Mammary epithelial cell (primary cell): ENCODE measurements at regions not wholly inside any gene's neighbourhood (a gene's known extent, or its start where the extent isn't known, plus 50 kb on each side); places are given as distances from the start of the nearest gene placed in this dataset.

Experiments used
- EZH2 ChIP-seq: IDR thresholded peaks from 2 replicates; pipeline ENCODE4 v1.6.1; 2012; ENCODE audit warnings: low read length, inconsistent platforms, borderline replicate concordance
- TF ChIP-seq, protein P1 (sequence below), 2 donors: IDR thresholded peaks in 1 of 2; conservative IDR thresholded peaks in 1 of 2; 2 replicates each; pipeline ENCODE4 v1.5.1; 2011 to 2012; ENCODE audit warnings: inconsistent platforms in 2 of 2, low read length in 2 of 2, mild to moderate bottlenecking in 2 of 2, control low read depth in 1 of 2, low read depth in 1 of 2; ENCODE audit not compliant: insufficient read depth in 1 of 2; ENCODE audit errors: extremely low read depth in 1 of 2

DNA sequence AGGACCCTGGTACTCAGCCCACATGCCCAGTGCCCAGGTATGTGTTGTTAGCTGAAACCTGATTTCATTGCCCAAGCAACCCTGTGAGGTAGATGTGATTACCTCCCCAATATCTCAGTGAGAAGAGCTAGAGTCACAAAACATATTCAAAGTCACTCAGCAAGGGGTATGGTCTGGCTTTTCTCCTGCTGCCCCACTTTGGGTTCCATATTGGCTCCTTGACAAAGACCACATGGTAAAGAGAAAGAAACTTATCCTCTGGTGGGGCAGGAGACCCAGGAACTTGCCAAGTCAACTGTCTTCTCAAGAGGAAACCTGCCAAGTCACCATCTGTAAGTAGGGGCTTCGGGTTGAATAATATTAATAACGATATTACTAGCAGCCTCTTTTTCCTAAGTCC lies 148.3 kb upstream of the LMCD1 start:
- no peak for TF ChIP-seq EZH2
- TF ChIP-seq, protein P1, sequence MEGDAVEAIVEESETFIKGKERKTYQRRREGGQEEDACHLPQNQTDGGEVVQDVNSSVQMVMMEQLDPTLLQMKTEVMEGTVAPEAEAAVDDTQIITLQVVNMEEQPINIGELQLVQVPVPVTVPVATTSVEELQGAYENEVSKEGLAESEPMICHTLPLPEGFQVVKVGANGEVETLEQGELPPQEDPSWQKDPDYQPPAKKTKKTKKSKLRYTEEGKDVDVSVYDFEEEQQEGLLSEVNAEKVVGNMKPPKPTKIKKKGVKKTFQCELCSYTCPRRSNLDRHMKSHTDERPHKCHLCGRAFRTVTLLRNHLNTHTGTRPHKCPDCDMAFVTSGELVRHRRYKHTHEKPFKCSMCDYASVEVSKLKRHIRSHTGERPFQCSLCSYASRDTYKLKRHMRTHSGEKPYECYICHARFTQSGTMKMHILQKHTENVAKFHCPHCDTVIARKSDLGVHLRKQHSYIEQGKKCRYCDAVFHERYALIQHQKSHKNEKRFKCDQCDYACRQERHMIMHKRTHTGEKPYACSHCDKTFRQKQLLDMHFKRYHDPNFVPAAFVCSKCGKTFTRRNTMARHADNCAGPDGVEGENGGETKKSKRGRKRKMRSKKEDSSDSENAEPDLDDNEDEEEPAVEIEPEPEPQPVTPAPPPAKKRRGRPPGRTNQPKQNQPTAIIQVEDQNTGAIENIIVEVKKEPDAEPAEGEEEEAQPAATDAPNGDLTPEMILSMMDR (conservative IDR thresholded peaks at IDR 0.05 in 1 of 2, IDR thresholded peaks at IDR 0.05 in 1 of 2; ENCODE audit: extremely low read depth in 1 of 2, insufficient read depth in 1 of 2, low read depth in 1 of 2, low read length in 2 of 2) = no peak
